ENCODE measurements at regions not wholly inside any gene's neighbourhood (a gene's known extent, or its start where the extent isn't known, plus 50 kb on each side); places are given as distances from the start of the nearest gene placed in this dataset.

DNA sequence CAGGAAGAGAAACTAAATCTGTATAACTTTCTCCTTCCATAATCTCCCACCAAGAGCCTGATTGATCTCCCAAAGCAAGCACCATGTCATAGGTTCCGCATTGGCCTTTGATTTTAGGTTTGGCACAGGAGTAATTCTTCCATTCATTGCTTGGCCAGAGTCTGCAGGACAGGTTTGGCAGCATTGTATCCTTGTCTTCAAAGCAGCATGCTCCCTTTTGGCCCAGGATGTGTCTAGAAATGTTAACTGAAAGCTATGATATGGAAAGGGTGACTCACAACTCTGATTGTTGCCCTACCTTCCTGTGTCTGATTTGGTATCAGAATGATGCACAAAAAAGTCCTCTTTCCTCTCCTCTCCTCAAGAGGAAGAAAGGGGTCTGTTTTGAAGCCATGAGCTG is 824.3 kb upstream of the PRMT6 start:
- in situ Hi-C loops (cut with MboI; ENCODE audit: low sequenced_read_pairs in 4 of 4): no loop called here

DNA sequence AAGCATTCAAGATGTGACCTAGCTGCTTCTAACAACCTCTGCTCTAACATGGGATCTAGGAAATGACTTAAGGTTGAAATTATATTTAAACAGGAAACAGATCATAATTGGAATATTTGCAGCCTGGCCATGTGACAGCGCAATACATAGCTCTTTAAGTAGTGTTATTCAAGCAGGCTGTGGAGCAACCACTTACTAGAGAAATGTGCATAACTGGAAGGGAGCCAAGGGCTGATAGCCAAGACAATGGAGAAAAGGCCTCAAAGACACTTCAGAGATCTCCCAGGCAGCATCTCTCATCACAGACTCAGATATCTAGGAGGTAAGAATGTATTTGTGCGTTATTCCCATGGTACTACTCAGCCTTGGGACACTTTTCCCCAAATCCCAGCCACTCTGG is 823.0 kb upstream of the PRMT6 start:
- no peaks in the 10 kb centered on the region for H3K27me3 ChIP-seq
- H3K9me3 ChIP-seq: no peaks in the 10 kb centered on the region
- intact Hi-C loops (cut with DNase I; ENCODE audit: low total_unique reads) (no loop called here), in situ Hi-C loops (cut with MboI; ENCODE audit: low sequenced_read_pairs in 4 of 4) (no loop called here)
- TF ChIP-seq, protein P1, sequence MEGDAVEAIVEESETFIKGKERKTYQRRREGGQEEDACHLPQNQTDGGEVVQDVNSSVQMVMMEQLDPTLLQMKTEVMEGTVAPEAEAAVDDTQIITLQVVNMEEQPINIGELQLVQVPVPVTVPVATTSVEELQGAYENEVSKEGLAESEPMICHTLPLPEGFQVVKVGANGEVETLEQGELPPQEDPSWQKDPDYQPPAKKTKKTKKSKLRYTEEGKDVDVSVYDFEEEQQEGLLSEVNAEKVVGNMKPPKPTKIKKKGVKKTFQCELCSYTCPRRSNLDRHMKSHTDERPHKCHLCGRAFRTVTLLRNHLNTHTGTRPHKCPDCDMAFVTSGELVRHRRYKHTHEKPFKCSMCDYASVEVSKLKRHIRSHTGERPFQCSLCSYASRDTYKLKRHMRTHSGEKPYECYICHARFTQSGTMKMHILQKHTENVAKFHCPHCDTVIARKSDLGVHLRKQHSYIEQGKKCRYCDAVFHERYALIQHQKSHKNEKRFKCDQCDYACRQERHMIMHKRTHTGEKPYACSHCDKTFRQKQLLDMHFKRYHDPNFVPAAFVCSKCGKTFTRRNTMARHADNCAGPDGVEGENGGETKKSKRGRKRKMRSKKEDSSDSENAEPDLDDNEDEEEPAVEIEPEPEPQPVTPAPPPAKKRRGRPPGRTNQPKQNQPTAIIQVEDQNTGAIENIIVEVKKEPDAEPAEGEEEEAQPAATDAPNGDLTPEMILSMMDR (IDR thresholded peaks at IDR 0.05 in 4 of 5, conservative IDR thresholded peaks at IDR 0.05 in 1 of 5): no peak
- no peak for TF ChIP-seq POLR2A (IDR thresholded peaks at IDR 0.05)
- DNase-seq (no peak), ATAC-seq (no peak)
- no peaks in the 10 kb centered on the region for H3K4me1 ChIP-seq
- H3K4me3 ChIP-seq: no peak overlapping the region
- H3K36me3 ChIP-seq: no peaks in the 10 kb centered on the region
- H3K27ac ChIP-seq: no peak overlapping the region

More for the DNA sequence above, 824.3 kb upstream of the PRMT6 start:
- Histone ChIP-seq H3K4me3 (no peak overlapping the region), H3K27ac (no peak overlapping the region), H3K9me3 (no peaks in the 10 kb centered on the region), H3K36me3 (no peaks in the 10 kb centered on the region), H3K27me3 (no peaks in the 10 kb centered on the region), H3K4me1 (no peaks in the 10 kb centered on the region)
- ATAC-seq (no peak), DNase-seq (no peak)
- no peak for TF ChIP-seq POLR2A (IDR thresholded peaks at IDR 0.05)
- TF ChIP-seq, protein P1 (IDR thresholded peaks at IDR 0.05 in 4 of 5, conservative IDR thresholded peaks at IDR 0.05 in 1 of 5): no peak
- intact Hi-C loops (cut with DNase I; ENCODE audit: low total_unique reads): no loop called here

DNA sequence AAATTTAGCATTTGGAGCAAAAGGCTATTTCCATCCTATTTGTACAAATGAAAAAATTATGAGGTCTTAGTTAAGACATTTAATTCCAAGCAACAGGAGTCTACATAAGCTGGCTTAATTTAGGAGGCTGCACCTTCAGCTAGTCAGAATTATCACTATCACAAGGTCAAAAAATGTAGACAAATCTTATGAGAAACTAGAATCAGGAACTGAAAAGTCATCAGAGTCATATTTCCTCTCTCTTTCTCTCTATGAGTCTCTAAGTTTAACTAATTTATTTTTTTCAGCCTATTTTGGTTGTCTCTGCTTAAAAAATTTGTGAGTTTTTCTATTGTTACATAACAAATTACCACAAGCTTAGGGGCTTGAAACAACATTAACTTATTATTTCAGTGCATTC is 807.1 kb upstream of the PRMT6 start:
- TF ChIP-seq, protein P1 (IDR thresholded peaks at IDR 0.05 in 4 of 5, conservative IDR thresholded peaks at IDR 0.05 in 1 of 5): no peak
- no peak for TF ChIP-seq POLR2A (IDR thresholded peaks at IDR 0.05)
- DNase-seq (no peak), ATAC-seq (no peak)
- Histone ChIP-seq H3K36me3 (no peaks in the 10 kb centered on the region), H3K4me1 (no peaks in the 10 kb centered on the region), H3K27ac (no peak overlapping the region), H3K4me3 (no peak overlapping the region), H3K27me3 (no peaks in the 10 kb centered on the region), H3K9me3 (no peaks in the 10 kb centered on the region)
- intact Hi-C loops (cut with DNase I; ENCODE audit: low total_unique reads) (no loop called here), in situ Hi-C loops (cut with MboI; ENCODE audit: low sequenced_read_pairs in 4 of 4) (no loop called here)

DNA sequence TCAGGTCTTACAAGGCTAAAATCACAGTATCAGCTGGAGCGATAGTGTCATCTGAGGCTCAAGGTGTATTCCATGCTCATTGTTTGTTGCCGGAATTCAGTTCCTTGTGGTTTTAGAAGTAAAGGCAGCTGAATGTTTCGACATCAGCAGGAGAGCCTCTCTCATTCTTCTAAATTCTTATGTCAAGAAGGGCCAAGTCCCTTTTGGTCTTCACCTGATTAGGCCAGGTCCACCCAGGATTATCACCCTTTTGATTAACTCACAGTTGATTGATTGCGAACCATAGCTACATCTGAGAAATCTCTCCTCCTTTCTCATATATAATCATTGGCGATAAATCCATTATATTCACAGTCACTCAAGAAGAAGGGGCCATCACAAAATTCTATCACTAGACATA is 806.7 kb upstream of the PRMT6 start:
- ATAC-seq: no peak
- H3K9me3 ChIP-seq: no peaks in the 10 kb centered on the region
- H3K27me3 ChIP-seq: no peaks in the 10 kb centered on the region
- no peak for DNase-seq
- H3K4me3 ChIP-seq: no peak overlapping the region
- in situ Hi-C loops (cut with MboI; ENCODE audit: low sequenced_read_pairs in 4 of 4): no loop called here
- TF ChIP-seq, protein P1 (IDR thresholded peaks at IDR 0.05 in 4 of 5, conservative IDR thresholded peaks at IDR 0.05 in 1 of 5): no peak
- TF ChIP-seq POLR2A (IDR thresholded peaks at IDR 0.05): no peak
- no peaks in the 10 kb centered on the region for H3K36me3 ChIP-seq
- H3K27ac ChIP-seq: no peak overlapping the region
- intact Hi-C loops (cut with DNase I; ENCODE audit: low total_unique reads): no loop called here
- no peaks in the 10 kb centered on the region for H3K4me1 ChIP-seq

DNA sequence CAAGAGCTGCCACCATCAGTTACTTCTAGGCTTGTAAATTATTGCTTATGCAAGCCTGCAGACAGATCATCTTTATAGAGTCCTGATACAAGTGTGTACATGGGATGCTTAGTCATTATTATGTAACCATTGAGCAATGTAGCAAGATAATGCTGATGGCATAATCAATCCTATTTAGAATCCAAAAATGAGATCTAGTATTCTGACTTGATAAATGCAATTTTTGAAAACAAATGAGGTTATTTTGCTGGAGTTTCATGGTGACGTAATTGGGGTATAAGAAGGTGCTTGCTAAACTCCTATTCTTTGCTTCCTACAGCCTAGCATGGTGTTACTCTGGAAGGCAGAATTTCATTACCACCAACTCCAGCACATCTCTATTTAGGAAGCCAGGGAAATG is 801.7 kb upstream of the PRMT6 start:
- no peaks in the 10 kb centered on the region for H3K9me3 ChIP-seq
- H3K4me3 ChIP-seq: no peak overlapping the region
- no peak for ATAC-seq
- no peak for DNase-seq
- no peaks in the 10 kb centered on the region for H3K4me1 ChIP-seq
- intact Hi-C loops (cut with DNase I; ENCODE audit: low total_unique reads) (no loop called here), in situ Hi-C loops (cut with MboI; ENCODE audit: low sequenced_read_pairs in 4 of 4) (no loop called here)
- no peak for TF ChIP-seq POLR2A (IDR thresholded peaks at IDR 0.05)
- TF ChIP-seq, protein P1 (IDR thresholded peaks at IDR 0.05 in 4 of 5, conservative IDR thresholded peaks at IDR 0.05 in 1 of 5): no peak
- no peaks in the 10 kb centered on the region for H3K27me3 ChIP-seq
- no peak overlapping the region for H3K27ac ChIP-seq
- H3K36me3 ChIP-seq: no peaks in the 10 kb centered on the region
